HG03196 (cell line): ENCODE measurements at regions not wholly inside any gene's neighbourhood (a gene's known extent, or its start where the extent isn't known, plus 50 kb on each side); places are given as distances from the start of the nearest gene placed in this dataset.

ENCODE experiments used
- ATAC-seq: cut with Tn5 transposase; IDR thresholded peaks from one replicate; pipeline ENCODE4 v1.9.1; 2021; ENCODE audit not compliant: unreplicated experiment

DNA sequence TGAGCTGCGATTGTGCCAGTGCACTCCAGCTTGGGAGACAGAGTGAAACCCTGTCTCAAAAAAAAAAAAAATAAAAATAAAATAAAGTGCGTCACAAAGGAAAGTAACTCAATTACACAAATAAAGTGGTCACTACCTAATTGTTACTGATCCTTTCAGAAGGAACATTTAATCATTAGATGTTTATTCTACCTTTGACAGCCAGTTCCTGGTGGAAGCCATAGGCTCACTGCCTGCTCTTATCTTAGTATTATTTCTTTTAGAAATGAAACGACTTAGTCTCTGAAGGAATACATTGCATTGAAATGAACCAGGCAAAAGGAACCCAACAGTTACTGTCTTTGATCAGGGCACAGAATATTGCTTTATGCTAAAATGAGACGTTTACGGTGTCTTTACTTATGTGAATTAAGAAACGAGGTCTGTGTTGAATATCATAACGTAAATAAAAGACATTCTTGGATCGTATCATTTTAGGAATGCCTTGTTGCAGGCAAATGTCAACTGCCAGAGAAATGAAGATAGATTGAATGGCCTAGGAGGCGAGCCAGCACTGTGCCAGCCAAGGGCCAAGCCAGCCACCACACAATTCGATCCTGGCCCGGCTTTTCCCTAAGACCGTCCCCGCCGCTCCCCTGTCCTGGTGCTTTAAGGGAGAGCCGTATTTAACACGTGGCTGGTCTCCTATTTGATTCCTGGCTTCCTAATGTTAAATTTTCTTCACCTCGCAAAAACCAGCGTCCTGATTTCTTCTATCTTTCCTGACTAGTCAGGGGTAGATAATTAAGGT is 136.7 kb upstream of the GMDS start:
- ATAC-seq = no peak

DNA sequence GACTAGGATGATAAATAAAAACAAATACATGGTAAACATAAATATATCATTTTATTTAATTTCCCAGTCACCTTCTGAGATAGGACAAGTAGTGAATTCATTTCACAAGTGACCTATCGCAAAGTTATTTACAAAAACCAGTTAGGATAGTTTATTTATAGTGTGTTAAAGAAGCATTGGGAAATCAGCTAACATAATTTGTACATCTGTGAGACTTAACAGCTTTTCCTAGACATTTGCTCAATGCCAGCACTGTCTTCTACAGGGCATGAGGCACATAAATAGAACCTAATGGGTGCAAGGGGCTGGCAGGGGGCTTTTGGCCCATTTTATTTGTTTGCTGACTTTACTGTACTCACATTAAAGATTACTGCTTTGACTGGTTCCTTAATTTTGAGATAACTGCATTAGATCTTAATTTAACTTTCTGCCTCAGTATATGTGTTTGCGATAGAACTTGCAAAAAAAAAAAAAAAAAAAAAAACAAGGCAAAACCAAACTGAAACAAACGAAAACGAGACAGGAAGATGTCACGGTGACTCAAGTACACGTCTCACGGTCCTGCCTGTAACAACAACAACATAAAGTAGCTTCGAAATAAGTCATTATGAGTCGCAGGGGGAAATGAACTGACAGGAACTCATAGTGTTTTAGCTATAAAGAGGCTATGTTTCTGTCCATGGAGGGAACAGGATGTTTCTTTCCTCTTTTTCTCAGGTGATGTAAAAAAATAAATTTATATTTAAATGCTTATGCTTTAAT is 133.7 kb upstream of the GMDS start:
- ATAC-seq = no peak

DNA sequence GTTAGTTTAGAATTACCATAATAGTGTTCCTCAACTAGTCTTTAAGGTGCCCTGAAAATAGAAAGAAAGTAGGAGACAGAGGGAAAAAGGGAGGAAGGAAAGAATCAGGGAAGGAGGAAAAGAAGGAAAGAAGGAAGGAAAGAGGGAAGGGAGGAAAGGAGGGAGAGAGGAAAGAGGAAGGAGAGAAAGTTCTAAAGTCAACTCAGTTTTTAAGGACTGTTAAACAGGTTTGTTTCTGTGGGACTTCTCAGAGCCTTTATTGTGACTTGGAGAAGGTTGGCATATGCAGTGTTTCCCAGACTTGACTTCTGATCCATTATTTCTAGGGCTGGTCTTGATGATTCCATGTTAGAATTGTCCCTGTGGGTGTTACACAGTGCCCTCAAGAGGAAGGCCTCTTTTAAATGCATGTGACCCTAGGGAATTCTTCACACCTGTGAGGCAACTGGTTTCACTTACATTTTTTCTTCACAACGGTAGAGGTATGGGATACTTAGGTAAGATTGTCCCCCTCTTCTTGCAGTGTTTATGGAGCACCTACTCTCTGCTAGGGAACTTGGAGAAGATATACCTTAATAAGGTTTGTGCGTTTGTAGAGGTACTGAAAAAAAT is 132.7 kb upstream of the GMDS start:
- ATAC-seq = no peak

DNA sequence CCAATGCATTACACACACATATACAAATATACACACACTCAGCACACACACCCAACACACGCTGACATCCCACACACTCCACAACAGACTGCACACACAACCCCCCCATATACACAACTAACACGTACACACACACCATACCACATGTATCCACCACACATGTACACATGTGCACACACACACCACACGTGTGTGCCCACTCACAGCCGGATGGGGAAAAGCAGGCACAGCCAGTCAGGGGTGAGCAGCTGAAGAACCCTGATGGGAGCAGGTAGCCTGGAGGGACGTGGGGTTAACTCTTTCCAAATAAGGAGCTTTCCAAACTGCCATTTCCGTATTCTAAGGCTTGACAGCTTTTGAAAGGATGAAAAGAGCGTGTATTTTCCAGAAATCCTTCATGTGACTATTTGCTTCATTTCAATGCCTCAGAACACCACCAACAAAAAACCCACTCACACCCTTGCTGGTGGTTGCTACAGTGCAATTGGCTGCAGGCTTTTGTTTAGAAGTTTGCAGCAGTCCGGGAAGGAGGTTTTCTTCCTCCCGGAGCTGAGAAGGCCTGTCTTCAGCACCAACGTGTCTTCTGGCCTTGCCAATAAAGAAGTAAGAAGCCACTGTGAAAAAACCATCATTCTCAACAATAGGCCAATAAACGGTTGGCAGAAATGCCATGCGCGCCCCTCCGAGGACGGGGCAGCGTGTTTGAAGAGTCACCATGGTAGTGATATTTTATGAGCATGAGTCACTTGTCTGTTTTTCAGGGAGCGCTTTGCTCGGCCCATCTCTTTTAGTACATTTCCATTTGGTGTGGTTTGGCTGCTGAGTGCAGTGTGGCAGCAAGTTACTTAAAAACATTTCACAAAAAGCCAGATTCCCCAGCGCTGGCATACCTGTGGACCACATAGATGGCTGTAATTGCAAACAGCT is 131.3 kb upstream of the GMDS start:
- no peak for ATAC-seq

DNA sequence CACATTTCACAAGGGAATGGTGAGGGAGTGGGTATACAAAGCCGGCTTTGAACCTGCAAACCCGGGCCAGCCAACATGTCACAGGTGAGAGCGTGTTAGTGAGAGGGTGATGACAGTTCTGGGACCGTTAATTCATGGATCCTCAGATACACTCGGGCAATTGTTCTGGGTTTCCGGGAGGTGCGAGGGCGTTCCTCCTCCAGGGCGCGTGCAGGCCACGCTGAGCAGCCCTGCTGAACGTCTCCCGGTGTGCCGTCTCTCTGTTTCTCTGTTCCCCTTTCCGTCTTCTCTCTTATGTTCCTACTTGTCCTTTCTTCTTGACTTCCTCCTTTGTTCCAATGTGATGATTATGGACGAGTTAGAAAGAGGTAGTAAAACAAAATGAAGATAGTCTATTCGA is 130.0 kb upstream of the GMDS start:
- ATAC-seq = no peak

DNA sequence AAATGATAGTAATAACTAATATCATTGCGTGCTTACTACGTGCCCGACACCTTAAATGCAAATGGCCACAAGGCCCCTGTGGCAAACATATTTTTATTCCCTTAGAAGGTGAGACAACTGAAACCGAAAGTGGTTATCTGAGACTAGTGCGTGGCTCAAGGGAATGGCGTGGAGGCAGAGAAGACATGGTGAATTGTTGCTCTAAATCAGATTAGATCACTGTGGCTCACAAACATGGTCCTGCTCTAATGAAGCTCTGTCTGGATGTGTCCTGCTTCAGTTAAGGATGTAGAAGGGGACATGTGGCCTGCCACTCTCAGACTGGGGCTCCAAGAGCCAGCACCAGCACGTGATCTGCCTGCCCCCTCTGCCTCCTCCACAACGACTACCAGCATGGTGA is 124.2 kb upstream of the GMDS start:
- ATAC-seq = no peak

DNA sequence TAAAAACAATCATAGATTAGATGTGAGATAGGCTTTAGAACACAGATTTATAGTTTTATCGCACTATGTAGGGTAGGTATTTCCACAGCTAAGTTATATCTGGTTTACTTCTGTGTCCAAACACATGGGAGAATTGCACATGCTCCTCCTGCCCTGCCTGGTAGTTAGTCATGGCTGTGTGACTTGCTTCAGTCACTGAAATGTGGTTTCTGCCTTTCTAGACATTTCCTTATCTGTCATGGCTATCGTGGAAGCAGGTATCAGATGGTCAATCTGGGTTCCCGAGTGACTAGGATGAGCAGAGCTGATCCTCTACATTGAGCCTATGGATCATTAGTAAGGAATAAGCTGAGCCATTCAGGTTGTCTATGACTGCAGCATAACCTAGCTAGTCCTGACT is 117.8 kb upstream of the GMDS start:
- ATAC-seq = no peak

DNA sequence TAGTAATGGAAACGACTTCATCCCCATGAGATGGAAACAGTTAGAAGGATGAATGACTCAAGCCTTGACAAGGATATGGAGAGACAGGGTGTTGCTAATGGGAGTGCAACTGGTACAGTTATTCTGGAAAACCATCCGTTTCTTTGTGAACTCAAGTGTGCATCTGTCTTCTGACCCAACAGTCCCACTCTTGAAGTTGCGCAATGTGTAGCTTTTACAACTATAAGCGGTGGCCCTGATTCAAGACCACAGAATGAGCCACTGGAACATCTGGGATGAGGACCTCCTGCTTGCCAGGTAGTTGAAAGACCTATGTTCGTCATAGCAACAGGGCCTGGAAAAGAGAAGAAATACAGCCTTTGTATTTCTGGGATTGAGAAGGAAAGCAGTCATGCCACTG is 115.8 kb upstream of the GMDS start:
- no peak for ATAC-seq

DNA sequence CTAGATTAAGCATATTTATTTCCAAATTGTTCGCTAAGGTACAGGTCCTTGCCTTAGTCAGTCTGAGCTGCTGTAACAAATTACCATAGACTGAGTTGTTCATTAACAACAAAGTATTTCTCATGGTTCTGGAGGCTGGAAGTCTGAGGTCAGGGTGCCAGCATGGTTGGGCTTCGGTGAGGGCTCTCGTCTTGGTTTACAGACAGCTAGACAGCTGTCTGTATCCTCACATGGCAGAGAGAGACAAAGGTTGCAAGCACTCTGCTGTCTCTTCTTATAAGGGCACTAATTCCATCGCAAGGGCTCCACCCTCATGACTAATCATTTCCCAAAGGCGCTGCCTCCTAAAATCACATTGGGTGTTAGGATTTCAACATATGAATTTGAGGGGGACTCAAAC is 115.3 kb upstream of the GMDS start:
- no peak for ATAC-seq

DNA sequence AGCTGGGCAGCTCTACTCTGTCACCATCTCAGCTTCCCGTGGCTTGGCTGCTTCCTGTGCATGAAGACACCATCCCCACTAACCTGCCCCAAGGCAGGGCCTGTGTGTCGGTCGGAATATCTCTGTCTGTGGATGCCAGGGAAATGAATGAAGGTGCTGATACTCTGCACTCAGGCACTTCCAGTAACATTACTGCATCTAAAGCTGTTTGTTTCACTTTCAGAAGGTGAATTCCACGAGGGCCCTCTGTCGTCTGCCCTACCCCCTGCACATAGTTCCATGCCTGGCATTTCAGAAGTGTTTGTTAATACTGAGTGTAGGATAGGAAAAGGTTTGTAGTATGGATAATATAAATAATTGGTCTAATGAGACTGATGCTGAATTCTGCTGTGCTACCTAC is 114.7 kb upstream of the GMDS start:
- ATAC-seq = no peak

DNA sequence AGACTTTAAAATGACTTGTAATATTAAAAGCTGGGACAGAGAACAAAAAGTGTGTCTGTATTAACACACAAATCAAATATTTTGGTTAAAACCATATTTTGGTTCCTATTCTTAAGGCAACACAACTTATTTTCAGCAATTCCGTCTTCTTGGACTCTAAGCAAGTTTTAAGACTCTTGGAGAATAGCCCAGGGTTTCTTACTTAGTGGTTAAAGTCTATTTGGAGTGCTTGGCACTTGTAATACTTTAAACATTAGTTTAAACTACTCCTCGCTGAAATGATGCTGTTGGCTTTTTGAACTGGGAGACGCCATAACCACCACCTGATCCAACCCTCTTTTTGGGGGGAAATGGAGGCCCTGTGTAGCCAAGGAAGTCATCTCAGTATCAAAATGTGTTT is 109.7 kb upstream of the GMDS start:
- no peak for ATAC-seq

DNA sequence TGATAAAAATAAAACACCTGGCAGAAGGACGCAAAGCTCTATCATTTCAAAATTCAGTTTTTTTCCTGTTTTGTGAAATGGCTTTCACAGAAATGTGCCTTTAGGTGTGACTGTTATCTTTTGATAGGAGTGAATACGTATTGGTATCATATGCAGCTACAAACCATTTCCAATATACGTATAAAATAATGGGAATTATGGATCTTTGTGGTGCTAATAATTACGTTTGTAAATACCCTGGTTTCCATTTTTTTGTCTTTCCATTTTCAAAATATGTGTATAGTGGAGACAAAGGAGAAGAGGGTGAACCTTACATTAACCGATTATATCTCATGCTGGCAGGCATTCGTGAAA is 108.7 kb upstream of the GMDS start:
- ATAC-seq = no peak

DNA sequence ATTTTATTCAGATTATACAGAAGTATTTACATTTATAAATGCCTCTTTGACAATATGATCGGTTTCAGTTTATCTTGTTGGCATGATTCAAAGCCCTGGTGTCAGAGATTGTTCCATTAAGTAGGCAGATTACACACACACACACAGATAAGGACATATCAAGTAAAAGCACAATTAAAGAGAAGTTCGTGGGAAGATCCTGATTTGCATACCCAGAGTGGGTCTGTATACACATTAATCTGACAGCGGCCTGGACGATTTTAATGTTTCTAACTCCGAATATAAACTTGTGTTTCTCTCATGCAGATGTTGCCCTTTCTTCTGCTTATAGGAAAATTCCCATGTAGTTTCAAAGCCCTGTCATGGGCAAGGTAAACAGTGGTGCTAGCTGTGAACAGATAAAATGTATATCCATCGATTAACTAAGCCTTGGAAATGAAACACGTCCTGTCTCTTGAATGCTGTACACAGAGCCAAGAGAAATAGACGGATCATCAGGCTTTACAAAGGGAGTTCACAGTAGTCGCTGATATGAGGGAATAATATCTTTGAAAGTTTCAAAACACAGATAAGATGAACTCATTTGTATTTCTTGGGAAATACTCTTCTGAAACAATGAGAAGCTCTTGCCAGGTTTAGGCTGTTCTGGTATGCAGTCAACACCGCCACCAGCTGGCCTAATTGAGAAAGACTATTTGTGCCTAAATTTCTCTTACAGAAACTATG is 108.2 kb upstream of the GMDS start:
- ATAC-seq = no peak

DNA sequence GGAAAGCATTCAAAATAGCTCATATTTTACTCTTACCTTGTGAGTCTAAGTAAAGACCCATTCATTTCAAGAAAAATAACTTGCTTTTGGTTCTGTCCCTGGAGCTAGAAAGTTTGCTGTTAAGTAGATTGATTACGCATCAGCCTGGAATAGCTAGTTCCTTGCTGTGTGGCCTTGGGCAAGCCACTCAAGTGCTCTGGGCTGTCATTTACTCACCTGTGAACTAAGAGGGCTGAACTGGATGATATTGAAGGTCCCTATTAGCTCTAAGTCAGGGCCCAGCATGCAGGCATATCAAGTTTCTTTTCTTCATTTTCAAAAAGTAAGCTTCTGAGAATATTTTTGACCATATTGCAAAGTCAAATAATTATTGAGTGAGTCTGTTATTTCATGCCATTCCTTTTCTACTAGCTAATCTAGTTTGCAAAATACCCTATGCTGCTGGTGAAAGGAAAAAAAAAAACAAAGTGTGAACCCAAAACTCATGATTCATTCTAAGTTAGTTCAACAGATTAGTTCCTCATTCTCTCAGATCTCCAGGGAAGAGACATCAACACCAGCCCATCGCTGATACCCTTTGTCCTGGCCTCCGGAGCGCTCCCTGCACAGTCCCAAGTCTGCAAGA is 106.5 kb upstream of the GMDS start:
- ATAC-seq = no peak

DNA sequence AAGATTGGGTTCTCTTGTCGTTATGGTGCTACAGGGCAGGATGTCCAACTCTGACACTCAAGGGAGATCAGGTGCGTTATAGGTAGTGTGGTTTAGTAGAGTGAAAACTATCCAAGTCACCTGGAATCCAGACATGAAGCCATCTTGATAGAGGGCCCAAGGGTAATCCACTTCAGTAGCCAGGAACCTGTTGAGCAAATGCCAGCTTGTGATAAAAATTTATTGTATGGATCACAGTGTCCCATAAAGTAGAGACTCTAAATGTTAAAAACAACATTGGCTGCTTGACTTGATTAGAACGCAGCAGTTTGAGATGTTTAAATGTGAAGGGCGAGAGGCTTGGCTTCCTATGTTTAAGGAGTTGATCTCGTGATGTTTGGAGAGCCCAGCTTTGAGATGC is 105.7 kb upstream of the GMDS start:
- no peak for ATAC-seq

DNA sequence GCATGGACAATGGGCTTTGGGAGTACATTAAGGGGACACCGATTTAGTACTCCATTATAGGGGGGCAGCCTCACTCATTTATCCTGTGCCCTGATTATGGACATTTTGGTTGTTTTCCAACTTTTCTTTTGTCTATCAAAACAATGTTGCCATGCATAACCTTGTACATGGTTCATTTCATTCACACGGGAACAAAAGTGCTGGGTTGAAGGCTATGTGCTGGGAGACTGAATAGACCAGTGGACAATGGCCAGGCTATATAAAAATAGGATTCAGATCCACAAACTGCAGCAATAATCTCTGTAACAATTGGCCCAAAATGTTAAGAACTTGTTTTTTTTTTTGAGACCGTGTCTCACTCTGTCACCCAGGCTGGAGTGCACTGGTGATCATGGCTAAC is 100.7 kb upstream of the GMDS start:
- ATAC-seq = no peak

DNA sequence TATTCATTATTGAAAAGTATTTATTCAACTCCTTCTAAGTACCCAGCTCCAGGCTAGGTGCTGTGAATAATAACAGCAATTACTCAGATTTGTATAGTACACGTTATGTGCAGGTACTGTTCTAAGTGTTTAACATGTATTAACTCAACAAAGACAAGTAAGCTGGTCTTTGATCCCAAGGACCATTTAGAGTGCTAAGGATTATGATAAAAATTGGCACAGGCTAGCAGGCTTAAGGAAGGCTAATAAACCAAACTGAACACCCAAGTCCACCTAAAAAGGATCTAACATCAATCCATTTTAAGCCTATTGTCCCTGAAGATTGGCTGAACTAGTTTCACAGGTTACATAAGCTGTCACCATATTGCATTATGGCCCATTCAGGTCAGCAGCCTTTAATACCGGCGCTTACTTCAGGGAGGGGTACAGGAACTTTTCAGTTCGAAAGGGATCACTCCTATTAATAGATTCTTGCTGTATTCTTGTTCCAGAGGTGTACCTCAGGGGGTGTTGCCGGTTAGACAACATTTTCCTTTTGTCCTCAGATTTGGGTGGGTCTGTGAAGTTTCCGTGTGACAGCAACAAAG is 99.0 kb upstream of the GMDS start:
- no peak for ATAC-seq

DNA sequence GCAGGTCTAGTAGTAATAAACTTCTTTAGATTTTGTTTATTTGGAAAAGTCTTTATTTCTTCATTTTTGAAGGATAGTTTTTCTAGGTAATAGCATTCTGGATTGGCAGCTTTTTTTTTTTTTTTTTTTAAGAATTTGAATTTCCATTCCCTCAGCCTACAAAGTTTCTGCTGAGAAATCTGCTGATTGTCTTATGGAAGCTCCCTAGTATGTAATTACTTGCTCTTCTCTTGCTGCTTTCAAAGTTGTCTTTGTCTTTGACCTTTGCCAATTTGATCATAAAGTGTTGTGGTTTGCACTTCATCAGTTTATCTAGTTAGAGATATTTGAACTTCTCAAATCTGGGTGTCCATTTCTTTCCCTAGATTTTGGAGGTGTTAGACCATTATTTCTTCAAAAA is 82.2 kb upstream of the GMDS start:
- ATAC-seq = no peak

DNA sequence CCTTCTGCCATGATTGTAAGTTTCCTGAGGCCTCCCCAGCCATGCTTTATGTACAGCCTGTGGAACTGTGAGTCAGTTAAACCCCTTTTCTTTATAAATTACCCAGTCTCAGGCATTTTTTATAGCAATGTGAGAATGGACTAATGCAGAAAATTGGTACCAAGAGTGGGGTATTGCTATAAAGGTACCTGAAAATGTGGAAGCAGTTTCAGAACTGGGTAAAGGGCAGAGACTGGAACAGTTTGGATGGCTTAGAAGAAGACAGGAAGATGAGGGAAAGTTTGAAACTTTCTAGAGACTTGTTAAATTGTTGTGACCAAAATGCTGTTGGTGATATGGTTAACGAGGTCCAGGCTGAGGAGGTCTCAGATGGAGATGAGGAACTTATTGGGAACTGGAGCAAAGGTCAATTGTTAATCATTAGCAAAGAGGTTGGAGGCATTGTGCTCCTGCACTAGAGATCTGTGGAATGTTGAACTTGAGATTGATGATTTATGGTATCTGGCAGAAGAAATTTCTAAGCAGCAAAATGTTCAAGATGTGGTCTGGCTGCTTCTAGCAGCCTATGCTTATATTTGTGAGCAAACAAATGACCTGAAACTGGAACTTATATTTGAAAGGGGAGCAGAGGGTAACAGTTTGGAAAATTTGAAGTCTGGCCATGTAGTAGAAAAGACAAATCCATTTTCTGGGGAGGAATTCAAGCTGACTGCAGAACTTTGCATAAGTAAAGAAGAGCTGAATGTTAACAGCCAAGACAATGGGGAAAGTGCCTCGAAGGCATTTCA is 79.0 kb upstream of the GMDS start:
- no peak for ATAC-seq
